HG03521 (cell line): ENCODE measurements at regions not wholly inside any gene's neighbourhood (a gene's known extent, or its start where the extent isn't known, plus 50 kb on each side); places are given as distances from the start of the nearest gene placed in this dataset.

Source experiments
- ATAC-seq: cut with Tn5 transposase; IDR thresholded peaks from one replicate; pipeline ENCODE4 v1.9.1; 2021; ENCODE audit warnings: mild to moderate bottlenecking, moderate library complexity; ENCODE audit not compliant: unreplicated experiment

DNA sequence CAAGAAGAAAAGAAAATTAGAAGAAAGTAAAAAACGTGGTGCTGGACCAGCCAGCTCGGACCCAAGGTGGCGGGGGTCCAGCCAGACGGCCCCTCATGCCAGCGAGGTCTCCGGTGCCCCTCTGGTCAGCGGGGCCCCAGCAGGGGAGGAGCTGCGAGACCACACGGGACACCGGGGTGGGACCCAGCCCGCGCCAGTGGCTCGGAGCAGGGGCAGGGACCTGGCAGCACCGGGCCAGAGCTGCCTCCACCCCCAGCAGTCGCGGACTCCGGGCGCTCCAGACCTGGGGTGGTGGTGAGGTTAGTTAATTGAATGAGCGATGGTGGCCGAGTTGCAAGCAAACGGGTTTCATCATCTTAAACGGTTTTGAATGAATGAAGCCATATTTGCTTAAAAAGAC, 289.9 kb upstream of the MC4R start:
- ATAC-seq = no peak

DNA sequence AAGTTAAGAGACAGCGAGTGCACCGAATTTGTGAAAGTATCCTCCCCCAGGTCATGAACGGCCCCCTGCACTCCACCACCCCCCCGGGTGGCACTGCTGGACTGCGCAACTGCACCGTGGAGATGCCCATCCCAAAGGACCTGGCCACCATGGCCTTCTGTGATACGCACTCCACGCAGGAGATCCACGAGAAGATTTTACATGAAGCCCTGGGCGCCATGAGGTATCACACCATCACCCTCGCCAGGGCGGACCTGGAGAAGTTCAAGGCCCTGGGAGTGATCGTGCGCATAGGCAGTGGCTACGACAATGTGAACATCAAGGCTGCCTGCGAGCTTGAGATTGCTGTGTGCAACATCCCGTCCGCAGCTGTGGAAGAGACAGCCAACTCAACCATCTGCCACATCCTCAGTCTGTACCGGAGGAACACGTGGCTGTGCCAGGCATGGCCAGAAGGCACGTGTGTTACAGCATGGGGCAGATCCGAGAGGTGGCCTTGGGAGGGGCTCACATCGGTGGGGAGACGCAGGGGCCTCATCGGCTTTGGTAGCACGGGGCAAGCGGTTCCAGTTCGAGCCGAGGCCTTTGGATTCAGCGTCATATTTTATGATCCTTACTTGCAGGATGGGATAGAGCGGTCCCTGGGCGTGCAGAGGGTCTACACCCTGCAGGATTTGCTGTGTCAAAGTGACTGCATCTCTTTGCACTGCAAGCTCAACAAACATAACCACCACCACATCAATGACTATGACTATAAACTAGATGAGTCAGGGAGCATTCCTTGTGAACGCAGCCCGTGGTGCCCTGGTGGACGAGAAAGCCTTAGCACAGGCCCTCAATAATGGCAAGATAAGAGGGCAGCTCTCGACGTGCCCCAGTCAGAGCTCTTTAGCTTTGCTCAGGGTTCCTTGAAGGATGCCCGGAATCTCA, 290.8 kb upstream of the MC4R start:
- ATAC-seq = no peak

DNA sequence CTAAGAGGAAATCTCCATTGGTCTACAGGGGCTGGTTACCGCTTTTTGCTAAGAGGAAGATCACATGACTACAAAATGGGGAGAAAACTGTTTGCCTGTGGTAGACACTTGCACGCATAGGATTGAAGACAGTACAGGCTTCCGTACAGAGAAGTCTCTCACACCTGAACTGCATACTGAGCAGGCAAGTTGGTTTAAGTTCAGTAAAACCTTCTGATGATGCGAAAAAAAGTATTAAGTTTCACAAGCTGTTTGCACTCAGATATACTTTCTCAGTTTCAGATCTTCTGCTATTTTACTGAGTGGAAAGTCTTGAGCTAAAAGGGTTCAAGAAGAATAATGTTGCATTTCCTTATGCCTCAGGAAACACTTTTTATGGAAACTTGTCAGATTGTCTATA, 292.2 kb upstream of the MC4R start:
- ATAC-seq = no peak

DNA sequence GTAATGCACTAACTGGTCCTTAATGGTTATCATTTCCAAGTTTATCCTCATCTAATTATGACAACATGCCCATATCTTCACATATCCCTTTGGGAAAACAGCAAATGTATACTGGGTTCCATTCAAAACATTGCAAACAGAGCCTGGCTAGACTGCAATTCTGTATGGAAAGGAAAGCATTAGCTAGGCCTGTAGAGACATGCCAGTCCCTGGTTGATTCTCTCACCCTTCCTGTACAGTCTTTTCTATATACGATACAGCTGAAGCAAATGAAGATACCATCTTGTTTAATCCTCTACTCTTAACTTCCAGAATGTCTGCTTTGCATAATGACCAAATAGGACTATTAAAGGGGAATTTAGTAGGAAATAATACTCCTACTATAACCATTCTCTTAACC, 294.4 kb upstream of the MC4R start:
- ATAC-seq = no peak

DNA sequence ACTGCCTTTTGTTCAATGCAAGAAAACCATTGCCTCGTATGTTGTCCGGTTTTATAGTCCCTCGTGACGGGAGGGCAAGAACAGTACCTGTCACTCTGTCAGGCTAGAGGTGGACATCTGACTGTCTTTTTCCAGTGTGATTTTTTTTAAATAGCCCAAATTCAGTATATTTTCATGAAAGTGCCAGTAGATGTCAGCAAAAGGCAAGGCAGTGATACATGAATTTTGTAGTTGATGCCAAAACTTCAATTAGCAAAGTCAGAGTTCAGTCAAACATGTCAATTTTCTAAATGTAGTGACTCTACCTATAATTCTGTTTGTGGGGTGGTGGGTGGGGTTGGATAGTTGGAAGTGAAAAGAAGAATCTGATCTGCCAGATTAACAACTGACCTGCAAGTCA, 296.0 kb upstream of the MC4R start:
- ATAC-seq = no peak

DNA sequence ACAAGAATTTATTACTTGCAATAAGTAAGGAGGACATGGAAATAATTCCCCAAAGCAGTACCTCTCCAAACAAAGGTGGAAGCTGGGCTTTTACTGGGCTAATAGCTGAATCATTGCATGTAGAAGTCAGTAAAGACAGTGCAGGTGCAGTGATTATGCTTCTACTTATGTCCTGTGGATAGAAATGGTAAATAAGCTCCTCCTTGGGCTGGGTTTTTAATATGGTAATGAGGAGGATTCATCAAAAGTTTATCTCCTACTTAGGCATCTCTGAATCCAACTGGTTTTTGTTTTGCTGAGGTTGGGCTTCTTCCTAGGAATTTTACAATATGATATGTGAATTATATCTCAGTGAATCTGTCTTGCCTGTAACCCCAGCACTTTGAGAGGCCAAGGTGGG, 297.4 kb upstream of the MC4R start:
- no peak for ATAC-seq

DNA sequence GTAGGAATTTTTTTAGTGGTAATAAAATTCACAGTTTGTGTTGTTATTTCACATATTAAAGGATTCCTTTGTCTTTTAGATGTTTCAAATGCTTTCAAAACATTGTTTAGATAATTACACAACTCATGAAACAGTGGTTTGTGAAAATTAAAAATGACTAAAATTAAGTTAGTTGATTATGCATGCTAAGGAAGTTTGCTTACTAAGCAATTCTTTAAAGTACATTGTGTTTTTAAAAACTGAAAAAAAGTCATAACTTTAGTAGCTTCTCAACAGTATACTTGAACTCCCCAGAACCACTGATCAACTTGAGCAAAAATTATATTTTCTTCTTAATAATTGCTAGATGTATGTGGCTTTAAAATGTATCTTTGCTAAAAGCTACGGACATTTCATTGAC, 298.4 kb upstream of the MC4R start:
- ATAC-seq = no peak

DNA sequence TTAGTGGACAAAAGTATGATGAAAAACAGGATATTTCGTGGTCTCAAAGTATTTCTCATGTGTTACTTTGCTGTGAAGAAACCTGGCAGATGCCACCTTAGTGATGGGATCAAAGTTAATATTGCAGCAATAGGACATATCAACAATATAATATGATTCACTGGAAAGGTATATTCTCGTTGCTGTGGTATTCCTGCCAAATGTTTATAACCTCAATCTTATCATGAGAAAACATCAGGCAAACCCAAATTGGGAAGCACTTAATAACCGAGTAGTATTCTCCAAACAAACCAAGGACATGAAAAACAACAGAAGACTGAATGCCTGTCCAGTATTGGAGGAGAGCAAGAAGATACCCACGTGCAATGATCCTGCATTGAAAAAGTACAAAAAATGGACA, 302.6 kb upstream of the MC4R start:
- no peak for ATAC-seq

DNA sequence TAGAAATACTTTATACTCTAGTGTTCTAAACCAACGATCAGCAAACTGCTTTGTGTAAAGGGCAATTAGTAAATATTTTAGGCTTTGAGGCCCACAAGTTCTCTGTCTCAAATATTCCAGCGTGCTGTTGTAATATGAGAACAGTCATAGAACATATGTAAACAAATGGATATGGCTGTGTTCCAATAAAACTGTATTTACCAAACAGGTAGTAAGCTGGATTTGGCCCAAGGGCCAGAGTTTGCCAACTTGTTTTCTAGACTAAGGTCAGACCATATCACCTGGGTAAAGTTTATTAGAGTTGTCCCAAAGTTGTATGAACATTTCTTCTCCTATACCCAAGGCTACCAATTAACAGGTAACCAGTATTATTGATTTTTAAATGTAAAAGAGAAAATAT, 303.2 kb upstream of the MC4R start:
- no peak for ATAC-seq

DNA sequence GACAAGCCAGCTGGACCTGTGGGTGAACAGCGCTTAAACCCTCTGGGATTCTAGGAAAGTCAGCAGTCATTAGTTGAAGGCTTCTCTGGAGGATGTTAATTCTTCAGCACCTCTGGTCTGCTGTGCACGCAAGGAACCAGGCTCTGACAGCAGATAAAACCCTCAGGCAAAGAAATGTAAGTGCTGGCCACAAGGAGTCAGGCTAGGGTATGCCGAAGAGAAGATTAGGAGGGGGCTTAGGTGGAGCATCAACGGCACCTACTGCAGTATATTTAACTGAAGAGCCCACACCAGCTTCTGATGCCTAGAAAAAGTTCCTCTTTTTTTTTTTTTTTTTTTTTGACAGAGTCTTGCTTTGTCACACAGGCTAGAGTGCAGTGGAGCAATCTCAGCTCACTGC, 304.2 kb upstream of the MC4R start:
- ATAC-seq = no peak

DNA sequence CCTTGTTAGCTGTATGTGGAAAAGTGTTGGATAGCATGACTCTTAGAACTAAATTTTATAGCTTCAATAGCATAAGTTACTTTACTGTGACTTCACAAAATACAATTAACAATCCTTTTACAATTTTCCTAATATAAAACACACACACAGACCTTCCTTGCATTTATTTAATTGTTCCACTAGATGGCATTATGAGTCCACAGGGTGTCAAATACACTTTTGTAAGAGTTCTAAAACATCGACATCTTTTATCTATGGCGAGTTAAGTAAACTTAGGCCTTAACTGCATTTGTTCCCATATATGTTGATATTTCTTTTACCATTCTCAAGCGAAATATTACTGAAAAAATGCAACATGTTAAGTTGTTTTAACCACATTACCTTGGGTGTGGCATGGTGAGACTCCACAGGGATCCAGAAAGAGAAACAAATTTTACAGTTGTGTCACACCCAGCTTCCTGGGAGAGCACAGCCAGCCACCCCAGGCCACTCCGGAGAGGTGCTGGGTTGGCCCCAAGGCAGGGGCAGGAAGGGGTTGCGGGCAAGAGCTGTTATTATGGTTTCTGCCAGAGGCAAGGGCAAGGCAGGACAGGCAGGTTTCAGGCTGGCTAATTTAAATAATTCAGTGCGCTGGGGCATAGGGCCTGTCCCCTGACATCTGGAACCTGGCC, 312.4 kb upstream of the MC4R start:
- ATAC-seq = no peak

DNA sequence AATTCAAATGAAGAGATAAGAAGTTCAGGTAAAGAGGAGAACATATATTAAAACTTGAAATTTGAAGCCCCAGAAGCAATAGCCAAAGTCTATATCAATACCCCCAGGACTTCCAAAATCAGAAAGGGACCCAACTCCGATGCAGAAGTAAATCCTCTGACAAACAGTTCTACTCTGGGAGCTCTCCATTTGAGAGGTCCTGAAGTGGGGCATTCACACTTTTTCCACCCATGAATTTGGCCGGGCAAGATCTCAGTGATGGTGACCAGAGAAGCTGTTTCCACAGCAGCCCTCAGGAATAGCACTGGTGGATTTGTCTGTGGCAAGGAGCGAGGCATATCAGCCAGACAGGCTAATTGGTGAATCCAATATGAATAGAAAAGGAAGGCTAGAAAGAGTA, 313.6 kb upstream of the MC4R start:
- no peak for ATAC-seq

DNA sequence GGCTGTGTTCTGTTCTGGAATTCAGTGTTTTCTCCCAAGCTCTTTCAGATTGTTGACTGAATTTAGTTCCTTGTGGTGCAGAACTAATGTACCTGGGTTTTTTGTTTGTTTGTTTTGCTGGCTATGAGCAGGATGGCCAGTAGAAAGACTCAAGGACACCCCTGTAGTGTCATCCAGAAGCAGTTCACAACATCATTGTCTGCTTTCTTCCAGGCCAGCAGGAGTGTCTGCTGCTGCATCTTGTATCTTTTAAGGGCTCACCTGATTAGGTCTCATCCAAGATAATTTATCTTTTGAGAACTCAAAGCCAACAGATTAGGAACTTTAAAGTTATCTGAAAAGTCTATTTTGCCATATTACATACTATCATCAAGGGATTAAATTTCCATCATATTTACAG, 318.5 kb upstream of the MC4R start:
- no peak for ATAC-seq

DNA sequence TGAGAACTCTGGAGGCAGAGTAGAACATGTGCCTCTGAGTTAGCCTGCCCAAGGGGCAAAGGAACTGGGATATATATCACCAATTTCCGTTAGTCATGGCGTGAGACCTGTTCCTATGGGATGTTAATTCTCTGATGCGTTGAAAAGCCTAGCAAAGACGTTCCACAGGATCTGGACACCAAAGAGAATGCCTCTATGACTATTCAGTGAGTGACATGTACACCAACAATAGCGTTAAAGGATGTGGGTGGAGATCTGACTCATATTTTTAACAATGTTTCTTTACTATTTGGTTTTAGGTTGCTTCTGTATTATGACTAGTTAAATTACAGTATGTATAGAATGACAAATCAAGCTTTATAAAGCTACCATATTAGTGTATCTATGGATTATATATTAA, 320.9 kb upstream of the MC4R start:
- no peak for ATAC-seq

DNA sequence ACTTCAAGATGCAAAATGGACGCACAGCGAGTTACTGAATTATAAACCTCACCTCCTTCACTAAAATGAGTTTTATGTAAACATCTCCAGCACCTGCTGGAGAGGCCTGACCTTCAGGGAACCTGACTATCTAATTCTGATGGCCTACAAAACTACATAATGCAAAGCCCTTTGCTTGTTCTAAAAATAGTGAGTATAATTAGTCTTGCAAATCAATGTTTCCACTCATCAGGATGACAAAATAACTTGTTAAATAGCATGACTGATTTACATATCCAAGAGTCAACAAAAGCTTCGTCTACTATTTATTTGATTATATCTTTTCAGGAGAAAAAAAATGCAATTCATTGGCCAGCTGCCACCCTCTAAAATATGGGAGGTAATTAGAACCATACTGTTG, 326.3 kb upstream of the MC4R start:
- no peak for ATAC-seq

DNA sequence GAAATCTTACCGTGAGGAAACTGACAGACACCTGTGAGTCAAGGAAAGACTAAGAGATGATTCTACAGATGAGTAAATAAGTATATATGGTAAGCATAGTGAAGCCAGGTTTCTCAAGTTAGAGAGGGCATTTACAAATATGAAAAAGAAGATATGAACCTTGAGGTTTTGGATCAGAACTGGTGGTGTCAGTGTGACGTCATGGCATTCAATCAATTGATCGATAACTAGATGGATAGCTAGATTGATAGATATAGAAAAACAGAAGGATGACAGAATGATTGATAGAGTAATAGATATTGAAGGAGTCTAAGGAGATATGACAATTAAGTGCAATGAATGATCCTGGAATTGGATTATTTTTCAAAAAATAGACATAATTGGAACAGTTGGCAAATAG, 350.2 kb upstream of the MC4R start:
- no peak for ATAC-seq

DNA sequence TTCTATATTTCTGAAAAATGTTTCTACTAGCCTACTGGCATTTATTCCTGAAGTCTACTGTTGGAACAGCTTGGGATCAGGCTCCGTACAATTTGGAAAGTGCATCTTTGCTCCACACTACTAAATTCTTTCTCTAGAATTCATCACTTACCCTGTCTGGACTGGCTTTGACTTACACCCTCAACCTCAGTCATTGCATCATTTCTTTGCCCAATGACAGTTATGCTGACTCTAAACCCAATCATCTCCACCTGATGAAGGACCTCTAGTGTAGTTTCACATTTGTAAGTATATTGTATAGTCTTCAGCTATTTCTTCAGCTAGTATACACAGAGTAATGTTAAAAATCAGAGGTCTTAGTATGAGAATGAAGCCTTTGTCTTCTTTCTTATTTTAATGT, 359.6 kb upstream of the MC4R start:
- no peak for ATAC-seq

DNA sequence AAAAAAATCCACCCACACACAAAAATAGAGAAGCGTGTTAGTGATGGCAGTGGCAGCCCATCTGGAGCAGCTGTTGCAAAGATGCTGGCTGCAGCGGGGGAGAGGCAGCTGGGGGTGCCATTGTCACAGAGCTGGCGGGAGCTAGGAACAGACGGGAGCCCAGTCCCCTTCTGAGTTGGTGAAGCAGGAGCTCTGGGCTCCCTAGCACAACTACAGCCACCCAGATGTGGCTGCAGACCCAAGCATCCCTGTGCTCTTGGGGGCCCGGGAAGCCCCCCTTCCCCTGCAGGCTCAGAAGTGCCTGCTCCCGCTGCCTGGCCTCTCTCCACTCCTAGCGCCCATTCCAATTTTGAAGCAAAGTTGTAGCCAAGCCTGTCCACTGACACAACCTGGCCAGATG, 366.6 kb upstream of the MC4R start:
- ATAC-seq = no peak

DNA sequence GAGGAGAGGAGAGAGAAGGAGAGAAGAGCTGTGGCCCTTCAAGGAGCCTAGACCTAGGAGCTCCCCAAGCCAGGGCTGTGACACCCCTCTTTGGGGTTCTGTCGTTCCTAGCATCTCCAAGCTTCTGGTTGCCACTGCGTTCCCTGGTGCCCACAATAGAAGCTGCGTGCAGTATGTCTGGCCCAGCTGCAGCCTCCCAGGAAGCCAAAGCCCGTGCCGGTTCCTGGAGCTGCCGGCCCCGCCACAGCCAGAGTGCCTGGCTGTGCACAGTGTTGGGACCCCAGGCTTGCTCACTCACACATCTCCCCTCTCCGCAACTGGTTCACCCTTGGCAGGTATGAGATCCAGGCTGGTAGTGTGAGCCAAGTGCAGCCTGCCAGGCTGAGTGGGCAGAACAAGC, 367.7 kb upstream of the MC4R start:
- ATAC-seq = no peak

DNA sequence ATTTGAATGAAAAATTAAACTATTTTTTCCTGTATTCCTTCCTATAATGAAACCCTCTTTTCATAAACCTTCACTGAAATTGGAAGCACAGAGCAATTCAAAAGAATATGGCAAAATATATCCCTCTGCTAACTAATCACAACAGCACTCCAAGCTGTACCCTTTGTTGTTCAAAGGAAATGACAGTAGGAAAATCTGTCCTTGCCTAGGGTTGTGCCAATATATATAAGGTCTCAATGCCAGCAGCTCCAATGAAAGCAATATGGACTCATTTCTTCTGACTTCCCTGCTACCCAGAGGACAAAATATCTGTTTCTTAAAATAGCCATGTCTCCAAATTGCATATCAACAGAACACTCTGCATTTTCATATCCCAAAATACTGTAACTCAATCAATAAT, 373.9 kb upstream of the MC4R start:
- ATAC-seq = no peak

DNA sequence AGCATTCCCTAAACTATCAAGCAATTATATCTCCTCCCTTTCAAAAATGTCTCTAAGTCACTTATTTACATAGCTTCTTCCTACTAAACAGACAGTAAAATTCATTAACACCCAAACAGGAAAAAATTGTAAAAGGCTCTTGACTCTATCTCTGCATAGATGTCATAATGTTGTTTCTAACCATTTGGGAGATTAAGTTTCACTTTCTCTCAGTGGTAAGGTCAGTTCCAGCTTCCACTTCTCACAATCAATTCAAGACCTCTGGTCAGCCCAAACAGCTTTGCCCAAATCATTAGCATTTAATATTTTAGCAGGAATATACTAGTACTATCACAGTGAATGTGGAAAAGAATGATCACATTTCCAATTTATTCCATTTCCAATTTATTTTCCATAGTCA, 374.3 kb upstream of the MC4R start:
- ATAC-seq = no peak

DNA sequence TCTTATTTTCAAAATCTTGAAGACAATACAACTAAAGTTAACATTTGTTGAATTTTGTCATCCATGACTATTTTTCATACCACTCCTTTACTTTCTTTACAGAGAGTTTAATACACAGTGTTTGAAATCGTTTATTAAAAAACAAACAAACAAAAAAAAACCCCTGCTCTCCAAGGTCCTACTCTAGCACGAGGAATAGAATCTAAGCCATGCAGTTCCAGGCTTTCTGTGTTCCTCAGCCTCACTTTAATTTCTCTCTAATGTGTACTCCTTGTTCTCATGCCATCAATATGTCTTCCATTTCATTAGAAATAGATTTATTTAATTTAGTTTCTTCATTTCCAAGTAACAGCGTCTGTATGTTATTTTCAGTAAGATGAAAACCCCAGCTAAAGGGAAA, 381.2 kb upstream of the MC4R start:
- no peak for ATAC-seq
